Fibroblast of skin of scalp (primary cell): ENCODE measurements at regions not wholly inside any gene's neighbourhood (a gene's known extent, or its start where the extent isn't known, plus 50 kb on each side); places are given as distances from the start of the nearest gene placed in this dataset.
A peak's percentile ranks its signal among the peaks of the same experiment; 100 is the strongest.
"Not testable (repeated sequence)": the region's sequence is repeated elsewhere in the genome, so short reads cannot be mapped to it uniquely, and the experiment has no call there.

Experiments
- DNase-seq: peaks from one replicate; pipeline ENCODE4 v3.0.0-alpha.2; 2013

- DNase-seq: peak; percentile 73
These were observed 1709.6 kb upstream of the WWC1 start for GRCh38 chr5:166581826-166582225.

GRCh38 chr5:166582416-166582815 is 1709.0 kb upstream of the WWC1 start:
- peak; percentile 11 for DNase-seq

- DNase-seq: no peak
These were observed 1696.9 kb upstream of the WWC1 start for GRCh38 chr5:166594567-166594966.

DNA sequence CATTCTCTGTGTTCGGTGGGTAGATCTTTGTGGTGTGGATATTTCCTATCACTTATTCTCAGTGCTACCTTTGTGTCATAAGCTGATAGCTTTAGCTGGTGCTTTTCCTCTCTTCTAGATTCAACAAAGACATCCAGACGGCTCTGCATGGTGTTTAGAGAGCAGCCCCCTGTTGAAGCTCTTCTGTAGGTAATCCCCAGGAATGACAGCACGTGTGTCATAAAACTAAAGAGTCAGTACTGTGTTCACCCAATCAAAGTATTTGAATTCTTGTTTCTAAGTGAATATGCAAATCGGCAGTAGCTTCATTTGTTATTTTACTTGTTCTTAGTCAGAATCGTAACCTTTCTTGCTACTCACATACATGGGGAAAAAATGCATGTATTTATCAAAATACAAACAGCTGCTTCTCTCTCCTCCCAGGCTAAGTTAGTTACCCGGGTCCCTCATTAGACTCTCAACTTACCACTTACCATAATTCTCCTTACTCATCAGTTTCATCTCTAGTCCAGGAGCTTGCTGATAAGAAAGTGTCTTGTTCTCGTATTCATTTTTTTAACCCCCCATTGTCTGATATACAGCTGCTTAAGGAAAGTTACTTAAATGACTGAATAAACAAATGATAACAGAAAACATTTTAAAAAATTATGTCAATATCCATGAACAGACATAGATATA is 1696.0 kb upstream of the WWC1 start:
- DNase-seq: no peak

GRCh38 chr5:166596043-166596442 is 1695.4 kb upstream of the WWC1 start:
- no peak for DNase-seq

- DNase-seq: no peak
These were observed 1689.2 kb upstream of the WWC1 start for GRCh38 chr5:166602271-166602670.

- DNase-seq: no peak
These were observed 1673.9 kb upstream of the WWC1 start for GRCh38 chr5:166617507-166617906.

DNA sequence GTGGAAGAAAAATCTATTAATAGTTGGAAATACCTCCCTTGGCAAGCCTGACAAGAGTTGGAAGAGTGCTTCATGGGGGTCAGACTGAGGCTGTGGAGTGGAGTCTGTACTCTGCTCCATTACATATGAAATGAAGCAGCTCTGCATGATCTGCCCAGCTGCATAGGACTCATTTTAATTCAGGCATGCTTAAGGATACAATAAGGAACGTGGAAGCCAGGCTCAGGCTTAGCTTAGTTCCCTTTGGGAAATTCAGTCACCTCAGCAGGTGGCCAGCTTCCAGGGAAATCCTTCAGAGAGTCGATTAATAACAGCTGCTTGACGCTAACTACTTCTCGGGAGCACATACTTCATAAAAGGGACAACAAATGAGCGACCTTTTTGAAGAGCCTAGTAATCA is 1672.9 kb upstream of the WWC1 start:
- DNase-seq: no peak

DNA sequence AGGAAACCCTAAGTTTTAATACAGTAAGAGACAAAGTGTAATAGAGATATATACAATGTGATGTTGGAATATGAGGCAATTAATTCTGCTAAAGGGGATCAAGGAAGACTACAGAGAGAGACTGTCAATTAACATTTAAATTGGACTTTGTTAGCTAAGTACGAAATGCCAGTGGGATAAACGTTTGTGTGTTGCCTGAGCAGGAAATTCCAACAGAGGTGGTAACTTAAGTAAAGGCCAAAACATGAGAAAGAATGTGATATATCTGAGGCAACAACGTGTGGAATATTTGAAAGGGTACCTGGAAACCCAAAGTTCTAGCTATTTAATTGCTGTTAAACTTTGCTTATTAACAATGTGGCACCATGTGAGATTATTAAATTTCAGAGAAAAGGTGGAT is 1666.9 kb upstream of the WWC1 start:
- no peak for DNase-seq

GRCh38 chr5:166625210-166625865 is 1666.1 kb upstream of the WWC1 start:
- DNase-seq: peak; percentile 20

DNA sequence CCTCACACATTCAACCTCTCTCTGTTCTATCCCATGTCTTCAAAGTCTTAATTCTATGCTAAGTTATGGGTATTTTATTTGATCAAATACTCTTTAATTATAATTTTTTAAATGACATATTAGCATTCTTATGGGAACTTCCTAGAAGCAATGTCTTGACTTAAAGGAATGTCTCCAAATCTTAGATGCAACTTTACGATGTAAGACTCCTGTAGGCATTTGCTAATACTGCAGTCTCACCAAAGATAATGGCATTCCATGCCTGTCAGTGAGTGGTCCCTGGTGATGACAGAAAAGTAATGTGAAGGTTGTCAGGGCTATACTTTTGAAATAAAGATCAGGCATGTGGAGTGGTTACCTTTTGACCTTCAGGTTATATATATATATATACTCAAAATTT is 1654.2 kb upstream of the WWC1 start:
- DNase-seq: no peak

GRCh38 chr5:166639151-166639550 is 1652.3 kb upstream of the WWC1 start:
- no peak for DNase-seq

- DNase-seq: not testable (repeated sequence)
These were observed 1651.3 kb upstream of the WWC1 start for GRCh38 chr5:166640136-166640535.

GRCh38 chr5:166648736-166649135 is 1642.7 kb upstream of the WWC1 start:
- DNase-seq: no peak

DNA sequence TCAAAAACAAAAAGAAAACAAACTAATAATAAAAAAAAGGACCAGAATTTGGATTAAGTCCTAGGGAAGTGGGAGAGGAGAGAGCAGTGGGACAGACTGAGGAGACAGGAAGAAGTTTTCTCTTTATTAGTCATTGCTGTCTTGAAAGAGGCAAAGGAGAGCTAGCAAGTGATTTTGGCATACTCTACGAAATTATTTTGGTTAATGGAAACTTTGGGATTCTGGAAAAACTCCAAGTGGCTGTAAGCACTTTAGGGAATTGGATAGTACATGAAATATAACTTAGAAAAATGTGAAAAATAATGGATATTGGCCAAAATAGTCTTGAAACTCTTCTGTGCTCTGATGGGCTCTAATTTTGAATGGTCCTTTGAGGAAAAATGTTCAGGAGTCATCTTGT is 1641.8 kb upstream of the WWC1 start:
- DNase-seq: peak; percentile 29

DNA sequence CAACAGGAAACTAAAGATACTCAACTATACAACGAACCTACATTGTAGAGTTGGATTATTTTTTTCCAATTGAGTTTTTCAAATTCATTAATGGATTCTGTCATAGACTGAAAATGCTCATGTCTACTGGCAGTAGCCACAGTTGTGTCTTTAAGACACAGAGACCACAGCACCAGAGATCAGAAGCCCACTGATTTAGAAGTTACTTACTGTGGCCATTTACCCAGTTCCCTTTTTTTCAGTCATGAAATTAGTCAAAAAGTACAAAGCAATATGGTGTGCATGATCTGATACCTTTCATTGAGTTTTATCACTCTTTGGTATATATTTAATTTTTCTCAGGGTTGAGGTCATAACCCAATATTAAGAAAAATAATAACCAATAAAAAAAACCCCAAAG is 1640.2 kb upstream of the WWC1 start:
- DNase-seq: no peak

DNA sequence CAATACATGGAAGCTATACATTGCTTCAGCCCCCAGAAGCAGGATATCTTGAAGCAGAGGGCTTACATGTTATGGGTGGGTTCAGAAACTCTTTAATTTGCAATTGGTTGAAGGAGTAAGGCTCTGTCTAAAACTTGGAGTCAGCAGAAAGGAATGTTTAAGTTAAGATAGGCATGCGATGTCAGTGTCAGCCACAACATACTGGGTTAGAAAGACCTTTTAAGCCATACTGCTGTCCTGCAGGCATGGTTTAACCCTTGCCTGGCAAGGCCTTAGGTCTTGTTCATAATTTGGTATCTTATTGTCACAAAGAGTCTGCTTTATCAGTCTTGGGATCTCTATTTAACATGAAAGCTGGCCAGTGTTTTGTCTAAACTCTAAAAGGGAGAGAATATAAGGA is 1619.6 kb upstream of the WWC1 start:
- DNase-seq: peak; percentile 27

DNA sequence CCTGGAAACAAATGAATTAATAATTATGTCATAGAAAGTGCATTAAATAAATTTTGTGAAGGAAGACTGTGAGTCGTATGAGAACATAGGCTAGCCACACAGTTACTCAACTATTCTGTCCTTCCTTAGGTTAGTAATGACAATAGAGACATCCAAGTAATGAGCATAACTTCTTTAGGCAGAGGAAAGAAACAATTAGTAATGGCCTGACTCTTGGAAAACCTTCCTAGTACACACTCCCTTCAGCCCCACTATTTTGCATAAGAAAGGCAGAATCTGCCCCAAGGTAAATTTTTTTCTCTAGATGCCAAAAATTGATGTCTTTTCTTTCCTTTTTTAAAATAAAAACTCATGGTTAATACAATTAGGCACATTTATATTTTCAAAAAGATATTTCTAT is 1619.0 kb upstream of the WWC1 start:
- DNase-seq: no peak

DNA sequence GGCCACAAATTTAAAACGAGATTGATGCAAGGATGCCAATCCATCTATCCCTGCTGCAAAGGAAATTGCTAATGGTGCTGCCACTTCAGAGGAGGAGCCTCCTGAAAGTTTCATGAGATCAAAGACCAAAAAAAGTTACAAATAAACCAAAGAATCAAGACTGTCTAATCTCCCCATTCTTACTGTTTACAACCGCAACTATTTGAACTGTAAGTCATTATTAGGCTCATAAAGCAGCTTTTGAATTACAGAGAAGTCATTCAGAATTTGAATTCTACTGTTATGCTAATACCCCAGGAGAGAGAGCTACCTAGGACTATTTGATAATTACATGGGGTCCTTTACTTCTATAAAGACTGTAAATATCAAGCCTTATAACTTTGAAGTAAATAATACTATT is 1613.6 kb upstream of the WWC1 start:
- no peak for DNase-seq

- DNase-seq: no peak
These were observed 1612.1 kb upstream of the WWC1 start for GRCh38 chr5:166679331-166679730.

- DNase-seq: peak; percentile 33
These were observed 1596.1 kb upstream of the WWC1 start for GRCh38 chr5:166695326-166695725.

DNA sequence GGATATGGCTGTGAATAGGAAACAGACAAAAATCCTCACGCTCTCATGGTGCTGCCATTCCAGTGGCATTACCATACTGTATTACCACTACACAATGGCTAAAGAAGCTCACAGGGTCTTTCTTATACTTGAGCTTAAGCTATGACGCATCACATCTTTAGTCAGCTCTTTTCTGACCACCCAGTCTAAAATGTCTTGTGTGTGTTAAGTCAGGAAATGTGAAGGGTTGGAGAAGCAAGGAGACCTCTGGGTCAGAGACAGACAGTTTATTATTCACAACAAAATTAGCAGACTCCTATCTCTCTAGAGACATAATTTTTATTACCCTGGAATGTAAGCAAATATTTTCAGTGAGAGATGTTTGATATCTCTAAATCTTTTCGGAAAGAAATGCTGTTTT is 1583.2 kb upstream of the WWC1 start:
- peak; percentile 48 for DNase-seq

DNA sequence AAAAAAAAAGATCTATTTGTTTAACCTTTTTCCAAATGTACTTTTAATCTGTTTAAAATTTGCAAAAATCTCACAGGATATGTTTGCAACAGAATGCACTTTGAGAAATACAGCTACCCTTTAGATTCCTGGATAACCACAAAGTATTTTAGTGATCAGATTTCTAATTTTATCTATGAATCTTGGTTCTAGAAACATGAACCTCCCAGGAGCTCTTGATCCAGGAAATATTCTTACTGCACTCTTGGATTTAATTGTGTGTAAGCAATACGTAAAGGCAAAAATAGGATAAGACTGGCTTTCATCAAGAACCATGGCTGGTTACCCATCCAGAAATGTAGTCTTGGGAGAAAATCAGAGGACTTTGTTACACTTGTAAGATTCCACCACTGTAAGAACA is 1581.8 kb upstream of the WWC1 start:
- no peak for DNase-seq

GRCh38 chr5:166710271-166710670 is 1581.2 kb upstream of the WWC1 start:
- DNase-seq: no peak
